ENCODE measurements at regions not wholly inside any gene's neighbourhood (a gene's known extent, or its start where the extent isn't known, plus 50 kb on each side); places are given as distances from the start of the nearest gene placed in this dataset.

GRCh38 chr10:129386415-129387257 is 80.4 kb upstream of the MGMT start:
- Histone ChIP-seq H3K4me1 (no peaks in the 10 kb centered on the region), H3K27me3 (peaks cover 0 to 4% (median 0%) of the 10 kb centered on the region in 3 donors), H3K4me3 (no peak overlapping the region), H3K9me3 (no peaks in the 10 kb centered on the region), H3K27ac (no peak overlapping the region), H3K36me3 (no peaks in the 10 kb centered on the region)
- intact Hi-C loops (cut with DNase I) = no loop called here
- TF ChIP-seq CTCF (IDR thresholded peaks at IDR 0.05) (no peak), EP300 (IDR thresholded peaks at IDR 0.05) (no peak), POLR2A (IDR thresholded peaks at IDR 0.05) (no peak), POLR2AphosphoS5 (IDR thresholded peaks at IDR 0.05) (no peak)
- 70 to 85% methylated on average over 6 of the region's 6 CpGs for WGBS, 2 donors
- DNase-seq = no peak

GRCh38 chr10:129387258-129387525 is 79.8 kb upstream of the MGMT start:
- WGBS, 2 donors = 87 to 91% methylated on average over 5 of the region's 5 CpGs
- intact Hi-C loops (cut with DNase I) = no loop called here
- Histone ChIP-seq H3K9me3 (no peaks in the 10 kb centered on the region), H3K27me3 (peaks cover 0 to 5% (median 0%) of the 10 kb centered on the region in 3 donors), H3K36me3 (no peaks in the 10 kb centered on the region), H3K27ac (no peak overlapping the region), H3K4me1 (no peaks in the 10 kb centered on the region), H3K4me3 (no peak overlapping the region)
- TF ChIP-seq EP300 (IDR thresholded peaks at IDR 0.05) (no peak), CTCF (IDR thresholded peaks at IDR 0.05) (no peak), POLR2AphosphoS5 (IDR thresholded peaks at IDR 0.05) (no peak), POLR2A (IDR thresholded peaks at IDR 0.05) (no peak)
- no peak for DNase-seq

GRCh38 chr10:129388435-129388834 is 78.6 kb upstream of the MGMT start:
- no peak for TF ChIP-seq POLR2AphosphoS5 (IDR thresholded peaks at IDR 0.05)
- intact Hi-C loops (cut with DNase I) = no loop called here

GRCh38 chr10:129389194-129389593 is 77.8 kb upstream of the MGMT start:
- H3K27me3 ChIP-seq = peaks cover 0 to 12% (median 0%) of the 10 kb centered on the region in 3 donors
- H3K36me3 ChIP-seq = no peaks in the 10 kb centered on the region
- no peaks in the 10 kb centered on the region for H3K9me3 ChIP-seq
- intact Hi-C loops (cut with DNase I) = no loop called here
- no peaks in the 10 kb centered on the region for H3K4me1 ChIP-seq
- H3K27ac ChIP-seq = no peak overlapping the region
- 52 to 85% methylated on average over 6 of the region's 6 CpGs for WGBS, 2 donors
- DNase-seq = no peak
- no peak overlapping the region for H3K4me3 ChIP-seq
- TF ChIP-seq POLR2A (IDR thresholded peaks at IDR 0.05) = no peak
- no peak for TF ChIP-seq CTCF (IDR thresholded peaks at IDR 0.05)

More at GRCh38 chr10:129388435-129388834, 78.6 kb upstream of the MGMT start:
- DNase-seq = no peak
- Histone ChIP-seq H3K9me3 (no peaks in the 10 kb centered on the region), H3K4me1 (no peaks in the 10 kb centered on the region), H3K36me3 (no peaks in the 10 kb centered on the region), H3K27me3 (peaks cover 0 to 12% (median 0%) of the 10 kb centered on the region in 3 donors), H3K27ac (no peak overlapping the region), H3K4me3 (no peak overlapping the region)
- WGBS, 2 donors = 84 to 92% methylated on average over 7 of the region's 7 CpGs

- no peak for DNase-seq
- WGBS, 2 donors = 78 to 81% methylated on average over 1 of the region's 1 CpG
- intact Hi-C loops (cut with DNase I) = no loop called here
Observed at GRCh38 chr10:129390147-129390546, 76.9 kb upstream of the MGMT start.

More at GRCh38 chr10:129390147-129390546, 76.9 kb upstream of the MGMT start:
- TF ChIP-seq POLR2A (IDR thresholded peaks at IDR 0.05) (no peak), CTCF (IDR thresholded peaks at IDR 0.05) (no peak), EP300 (IDR thresholded peaks at IDR 0.05) (no peak), POLR2AphosphoS5 (IDR thresholded peaks at IDR 0.05) (no peak)
- no peaks in the 10 kb centered on the region for H3K9me3 ChIP-seq
- no peaks in the 10 kb centered on the region for H3K36me3 ChIP-seq
- H3K27me3 ChIP-seq = peaks cover 0 to 17% (median 0%) of the 10 kb centered on the region in 3 donors
- H3K27ac ChIP-seq = no peak overlapping the region
- no peaks in the 10 kb centered on the region for H3K4me1 ChIP-seq
- no peak overlapping the region for H3K4me3 ChIP-seq

All from sigmoid colon (tissue), 6 donors.